Loucy (cell line): ENCODE measurements at regions not wholly inside any gene's neighbourhood (a gene's known extent, or its start where the extent isn't known, plus 50 kb on each side); places are given as distances from the start of the nearest gene placed in this dataset.

Experiments
- CTCF ChIP-seq: fragments of 200-600 bp; sonication (generic); conservative IDR thresholded peaks from 2 replicates; pipeline ENCODE4 v1.5.1; 2014; ENCODE audit warnings: mild to moderate bottlenecking, antibody characterized with exemption, low read length
- EZH2phosphoT487 ChIP-seq: fragments of 200-600 bp; IDR thresholded peaks from 2 replicates; pipeline ENCODE4 v1.6.1; 2018; ENCODE audit warnings: antibody characterized with exemption, mild to moderate bottlenecking, moderate library complexity, borderline replicate concordance

DNA sequence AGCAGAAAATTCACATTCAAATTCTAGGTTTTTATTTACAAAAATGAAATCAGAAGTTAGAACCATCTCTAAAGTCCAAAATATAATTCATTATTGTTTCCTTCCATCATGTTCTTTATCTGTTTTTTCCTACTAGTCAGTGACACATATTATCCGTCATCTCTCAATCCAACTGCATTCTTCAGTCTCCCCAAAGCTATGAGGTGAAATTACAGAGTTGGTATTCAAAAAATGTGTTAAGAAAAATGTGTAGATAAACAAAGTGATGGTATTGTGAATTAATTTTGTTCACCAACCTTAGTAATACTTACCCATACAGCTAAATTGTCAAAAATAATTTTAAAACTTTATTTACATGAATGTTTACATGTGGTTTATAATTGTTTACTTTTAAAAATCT lies 448.7 kb upstream of the MIR17HG start:
- TF ChIP-seq CTCF = no peak
- no peak for TF ChIP-seq EZH2phosphoT487
